ENCODE measurements at regions not wholly inside any gene's neighbourhood (a gene's known extent, or its start where the extent isn't known, plus 50 kb on each side); places are given as distances from the start of the nearest gene placed in this dataset.

- H3K27ac ChIP-seq (ENCODE audit: low read depth in 1 of 2, low read length in 2 of 2): no peak overlapping the region
- no peak overlapping the region for H3K9ac ChIP-seq (ENCODE audit: low read depth in 1 of 2, low read length in 2 of 2)
- no peaks in the 10 kb centered on the region for H3K36me3 ChIP-seq (ENCODE audit: control insufficient read depth in 4 of 4, insufficient read depth in 3 of 4, low read depth in 1 of 4, low read length in 3 of 4)
- DNase-seq (ENCODE audit: low spot score): no peak
- no peaks in the 10 kb centered on the region for H3K4me1 ChIP-seq (ENCODE audit: control insufficient read depth in 4 of 4, insufficient read depth in 4 of 4, low read length in 3 of 4)
- no peak overlapping the region for H3K4me3 ChIP-seq (ENCODE audit: low read depth in 1 of 3, low read length in 3 of 3)
- no peaks in the 10 kb centered on the region for H3K9me3 ChIP-seq (ENCODE audit: control insufficient read depth in 4 of 4, low read length in 3 of 4)
- TF ChIP-seq YY1 (IDR thresholded peaks at IDR 0.05) (no peak), REST (IDR thresholded peaks at IDR 0.05) (no peak), NR2F2 (IDR thresholded peaks at IDR 0.05) (no peak), FOXA1 (IDR thresholded peaks at IDR 0.05) (no peak), JUND (IDR thresholded peaks at IDR 0.05) (no peak), EGR1 (IDR thresholded peaks at IDR 0.05; ENCODE audit: low read depth in 2 of 2) (no peak), RAD21 (IDR thresholded peaks at IDR 0.05) (no peak)
- TF ChIP-seq, protein P1, sequence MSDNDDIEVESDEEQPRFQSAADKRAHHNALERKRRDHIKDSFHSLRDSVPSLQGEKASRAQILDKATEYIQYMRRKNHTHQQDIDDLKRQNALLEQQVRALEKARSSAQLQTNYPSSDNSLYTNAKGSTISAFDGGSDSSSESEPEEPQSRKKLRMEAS (IDR thresholded peaks at IDR 0.05): no peak
- WGBS: 92% methylated on average over 1 of the region's 1 CpG
- H3K27me3 ChIP-seq (ENCODE audit: control insufficient read depth in 4 of 4, insufficient read depth in 4 of 4, low read length in 3 of 4): no peaks in the 10 kb centered on the region
Observed at GRCh38 chr1:80987824-80988223, 812.9 kb upstream of the ADGRL2 start.

DNA sequence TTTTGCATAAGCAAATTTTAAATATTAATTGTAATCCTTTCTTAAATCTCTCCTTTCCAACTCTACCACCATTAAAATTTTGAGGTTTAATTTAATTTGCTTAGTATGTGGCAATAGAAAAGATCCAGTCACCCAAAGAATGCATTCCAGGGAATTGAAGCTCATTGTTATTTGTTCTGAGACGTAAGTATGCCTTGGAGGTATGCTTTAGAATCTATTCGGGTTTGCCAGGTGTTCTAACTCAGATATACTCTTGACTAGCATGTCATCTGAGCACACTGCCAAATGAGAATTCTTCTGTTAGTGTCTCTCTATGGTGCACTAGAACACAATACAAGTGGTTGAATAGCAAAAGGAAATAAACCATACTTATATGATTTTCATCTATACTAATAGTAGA, 813.6 kb upstream of the ADGRL2 start:
- H3K9me3 ChIP-seq (ENCODE audit: control insufficient read depth in 4 of 4, low read length in 3 of 4): no peaks in the 10 kb centered on the region
- DNase-seq (ENCODE audit: low spot score): no peak
- 77% methylated on average over 2 of the region's 2 CpGs for WGBS
- H3K4me1 ChIP-seq (ENCODE audit: control insufficient read depth in 4 of 4, insufficient read depth in 4 of 4, low read length in 3 of 4): no peaks in the 10 kb centered on the region
- H3K36me3 ChIP-seq (ENCODE audit: control insufficient read depth in 4 of 4, insufficient read depth in 3 of 4, low read depth in 1 of 4, low read length in 3 of 4): no peaks in the 10 kb centered on the region
- no peak overlapping the region for H3K9ac ChIP-seq (ENCODE audit: low read depth in 1 of 2, low read length in 2 of 2)
- TF ChIP-seq HNF4A (conservative IDR thresholded peaks at IDR 0.05) (no peak), TAF1 (conservative IDR thresholded peaks at IDR 0.05) (no peak), RXRA (IDR thresholded peaks at IDR 0.05) (no peak), NR2F2 (IDR thresholded peaks at IDR 0.05) (no peak), RAD21 (IDR thresholded peaks at IDR 0.05) (no peak), EGR1 (IDR thresholded peaks at IDR 0.05; ENCODE audit: low read depth in 2 of 2) (no peak), JUND (IDR thresholded peaks at IDR 0.05) (no peak), HNF4G (IDR thresholded peaks at IDR 0.05) (no peak)
- TF ChIP-seq, protein P2, sequence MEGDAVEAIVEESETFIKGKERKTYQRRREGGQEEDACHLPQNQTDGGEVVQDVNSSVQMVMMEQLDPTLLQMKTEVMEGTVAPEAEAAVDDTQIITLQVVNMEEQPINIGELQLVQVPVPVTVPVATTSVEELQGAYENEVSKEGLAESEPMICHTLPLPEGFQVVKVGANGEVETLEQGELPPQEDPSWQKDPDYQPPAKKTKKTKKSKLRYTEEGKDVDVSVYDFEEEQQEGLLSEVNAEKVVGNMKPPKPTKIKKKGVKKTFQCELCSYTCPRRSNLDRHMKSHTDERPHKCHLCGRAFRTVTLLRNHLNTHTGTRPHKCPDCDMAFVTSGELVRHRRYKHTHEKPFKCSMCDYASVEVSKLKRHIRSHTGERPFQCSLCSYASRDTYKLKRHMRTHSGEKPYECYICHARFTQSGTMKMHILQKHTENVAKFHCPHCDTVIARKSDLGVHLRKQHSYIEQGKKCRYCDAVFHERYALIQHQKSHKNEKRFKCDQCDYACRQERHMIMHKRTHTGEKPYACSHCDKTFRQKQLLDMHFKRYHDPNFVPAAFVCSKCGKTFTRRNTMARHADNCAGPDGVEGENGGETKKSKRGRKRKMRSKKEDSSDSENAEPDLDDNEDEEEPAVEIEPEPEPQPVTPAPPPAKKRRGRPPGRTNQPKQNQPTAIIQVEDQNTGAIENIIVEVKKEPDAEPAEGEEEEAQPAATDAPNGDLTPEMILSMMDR (IDR thresholded peaks at IDR 0.05; ENCODE audit: low read depth, low read length, missing input control): no peak
- no peak overlapping the region for H3K4me3 ChIP-seq (ENCODE audit: low read depth in 1 of 3, low read length in 3 of 3)
- H3K27ac ChIP-seq (ENCODE audit: low read depth in 1 of 2, low read length in 2 of 2): no peak overlapping the region
- H3K27me3 ChIP-seq (ENCODE audit: control insufficient read depth in 4 of 4, insufficient read depth in 4 of 4, low read length in 3 of 4): no peaks in the 10 kb centered on the region

GRCh38 chr1:80982831-80983230, 817.9 kb upstream of the ADGRL2 start:
- Histone ChIP-seq H3K27me3 (ENCODE audit: control insufficient read depth in 4 of 4, insufficient read depth in 4 of 4, low read length in 3 of 4) (no peaks in the 10 kb centered on the region), H3K27ac (ENCODE audit: low read depth in 1 of 2, low read length in 2 of 2) (no peak overlapping the region), H3K36me3 (ENCODE audit: control insufficient read depth in 4 of 4, insufficient read depth in 3 of 4, low read depth in 1 of 4, low read length in 3 of 4) (no peaks in the 10 kb centered on the region), H3K4me1 (ENCODE audit: control insufficient read depth in 4 of 4, insufficient read depth in 4 of 4, low read length in 3 of 4) (no peaks in the 10 kb centered on the region), H3K9ac (ENCODE audit: low read depth in 1 of 2, low read length in 2 of 2) (no peak overlapping the region), H3K4me3 (ENCODE audit: low read depth in 1 of 3, low read length in 3 of 3) (no peak overlapping the region), H3K9me3 (ENCODE audit: control insufficient read depth in 4 of 4, low read length in 3 of 4) (no peaks in the 10 kb centered on the region)
- 89% methylated on average over 3 of the region's 3 CpGs for WGBS
- DNase-seq (ENCODE audit: low spot score): no peak
- TF ChIP-seq JUND (IDR thresholded peaks at IDR 0.05) (no peak), RAD21 (IDR thresholded peaks at IDR 0.05) (no peak), REST (IDR thresholded peaks at IDR 0.05) (no peak), FOXA1 (IDR thresholded peaks at IDR 0.05) (no peak), GABPA (IDR thresholded peaks at IDR 0.05 in 1 of 2, conservative IDR thresholded peaks at IDR 0.05 in 1 of 2) (no peak), YY1 (IDR thresholded peaks at IDR 0.05) (no peak), SP1 (IDR thresholded peaks at IDR 0.05) (no peak), NR2F2 (IDR thresholded peaks at IDR 0.05) (no peak), HNF4A (conservative IDR thresholded peaks at IDR 0.05) (no peak), EGR1 (IDR thresholded peaks at IDR 0.05; ENCODE audit: low read depth in 2 of 2) (no peak), FOXA2 (IDR thresholded peaks at IDR 0.05) (no peak)
- TF ChIP-seq, protein P3, sequence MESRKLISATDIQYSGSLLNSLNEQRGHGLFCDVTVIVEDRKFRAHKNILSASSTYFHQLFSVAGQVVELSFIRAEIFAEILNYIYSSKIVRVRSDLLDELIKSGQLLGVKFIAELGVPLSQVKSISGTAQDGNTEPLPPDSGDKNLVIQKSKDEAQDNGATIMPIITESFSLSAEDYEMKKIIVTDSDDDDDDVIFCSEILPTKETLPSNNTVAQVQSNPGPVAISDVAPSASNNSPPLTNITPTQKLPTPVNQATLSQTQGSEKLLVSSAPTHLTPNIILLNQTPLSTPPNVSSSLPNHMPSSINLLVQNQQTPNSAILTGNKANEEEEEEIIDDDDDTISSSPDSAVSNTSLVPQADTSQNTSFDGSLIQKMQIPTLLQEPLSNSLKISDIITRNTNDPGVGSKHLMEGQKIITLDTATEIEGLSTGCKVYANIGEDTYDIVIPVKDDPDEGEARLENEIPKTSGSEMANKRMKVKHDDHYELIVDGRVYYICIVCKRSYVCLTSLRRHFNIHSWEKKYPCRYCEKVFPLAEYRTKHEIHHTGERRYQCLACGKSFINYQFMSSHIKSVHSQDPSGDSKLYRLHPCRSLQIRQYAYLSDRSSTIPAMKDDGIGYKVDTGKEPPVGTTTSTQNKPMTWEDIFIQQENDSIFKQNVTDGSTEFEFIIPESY (IDR thresholded peaks at IDR 0.05): no peak

All from liver (tissue), 8 donors.